GM21367 (cell line): ENCODE measurements at regions not wholly inside any gene's neighbourhood (a gene's known extent, or its start where the extent isn't known, plus 50 kb on each side); places are given as distances from the start of the nearest gene placed in this dataset.
"Not testable (repeated sequence)": the region's sequence is repeated elsewhere in the genome, so short reads cannot be mapped to it uniquely, and the experiment has no call there.

ENCODE experiments used
- ATAC-seq: cut with Tn5 transposase; IDR thresholded peaks from one replicate; pipeline ENCODE4 v1.9.1; 2021; ENCODE audit not compliant: unreplicated experiment

DNA sequence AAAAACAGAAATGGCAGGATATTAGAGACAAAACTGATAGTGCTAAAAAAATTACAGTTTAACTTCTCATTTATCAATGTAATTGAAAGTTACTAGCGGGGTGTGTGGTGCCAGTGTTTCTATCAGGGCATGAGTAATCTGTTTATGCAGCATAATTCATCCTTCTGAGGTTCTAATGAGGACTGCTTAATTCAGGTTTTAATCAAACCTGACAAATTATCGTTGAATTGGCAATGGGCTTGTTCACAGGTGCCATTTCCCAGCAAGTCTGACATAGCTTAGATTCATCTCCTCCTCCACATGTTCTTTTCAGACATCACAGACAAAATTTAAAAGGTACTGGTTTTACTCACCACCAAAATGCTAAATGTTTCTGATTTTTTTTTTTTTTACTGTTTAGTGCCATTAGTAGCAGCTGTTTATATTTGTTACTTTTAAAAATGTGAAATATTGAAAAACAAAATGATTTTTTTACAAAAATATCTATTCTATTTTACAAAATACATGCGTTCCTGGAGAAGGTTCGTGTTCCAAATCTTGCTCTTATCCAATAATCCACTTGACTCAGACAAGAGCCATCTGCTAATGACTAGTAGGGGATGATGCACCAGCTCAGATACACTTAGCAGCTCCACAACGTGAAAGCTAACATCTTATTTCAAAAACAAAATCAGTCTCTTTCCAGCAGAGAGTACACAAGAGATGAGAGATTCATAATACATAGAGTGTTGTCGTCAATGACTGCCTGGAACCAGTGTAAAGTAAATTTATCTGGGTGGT is 447.7 kb upstream of the DPPA4 start:
- ATAC-seq: no peak

GRCh38 chr3:109803274-109803673 is 465.9 kb upstream of the DPPA4 start:
- ATAC-seq: no peak

DNA sequence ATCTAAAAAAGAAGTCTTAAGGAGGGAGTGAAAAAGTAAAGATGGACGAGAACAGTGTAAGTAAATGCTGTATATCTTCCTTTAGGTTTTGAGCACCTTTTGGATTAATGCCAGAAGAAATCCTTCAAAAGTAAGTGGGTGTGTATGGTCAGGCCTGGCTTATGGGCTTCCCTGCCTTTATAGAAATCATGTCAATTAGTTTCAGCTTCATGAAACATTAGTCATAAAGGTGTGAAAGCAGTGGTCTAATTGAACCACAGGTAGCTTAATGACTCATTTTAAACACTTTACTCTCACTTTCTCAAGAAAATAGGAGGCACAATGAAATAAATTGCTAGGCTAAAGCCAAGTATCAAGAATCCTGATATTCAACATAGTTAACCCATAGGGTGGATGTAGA is 467.4 kb upstream of the DPPA4 start:
- ATAC-seq: no peak

DNA sequence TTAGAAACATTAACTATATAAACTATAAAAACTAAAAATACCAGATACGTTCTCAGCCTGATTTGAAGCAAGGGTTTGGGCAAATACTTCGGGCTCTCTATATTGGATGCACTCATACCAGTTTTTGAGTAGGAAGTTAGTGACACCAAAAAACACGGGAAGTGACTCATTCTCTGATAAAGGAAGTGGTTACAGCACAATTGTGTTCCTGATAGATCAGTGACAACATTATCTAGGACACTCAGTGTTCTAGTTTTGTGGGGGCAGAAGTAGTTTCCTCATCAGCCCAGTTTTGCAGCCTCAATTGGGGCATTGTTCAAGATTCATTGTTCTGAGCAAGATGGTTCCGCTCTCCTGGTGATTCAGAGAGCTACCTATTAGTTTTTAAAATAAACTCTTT is 469.6 kb upstream of the DPPA4 start:
- no peak for ATAC-seq

- no peak for ATAC-seq
Observed at GRCh38 chr3:109809513-109809912, 472.2 kb upstream of the DPPA4 start.

DNA sequence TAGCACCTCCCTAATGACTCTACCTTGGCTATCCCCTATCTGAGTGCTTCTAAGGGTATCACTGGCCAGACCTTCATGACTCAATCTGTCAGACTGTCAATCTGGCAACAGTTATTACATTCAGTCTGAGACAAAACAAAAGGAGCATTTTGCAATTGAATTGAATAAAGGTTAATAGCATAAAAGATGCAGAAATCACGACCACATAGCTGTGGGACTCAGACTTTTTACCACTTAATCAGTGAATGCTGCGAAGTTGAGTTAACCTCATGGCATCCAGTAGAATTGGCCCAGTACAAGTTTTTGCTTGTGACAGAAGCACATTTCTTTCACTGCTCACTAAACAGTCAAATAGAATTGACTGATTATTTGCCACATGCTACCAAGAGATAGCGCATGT is 480.7 kb upstream of the DPPA4 start:
- ATAC-seq: no peak

DNA sequence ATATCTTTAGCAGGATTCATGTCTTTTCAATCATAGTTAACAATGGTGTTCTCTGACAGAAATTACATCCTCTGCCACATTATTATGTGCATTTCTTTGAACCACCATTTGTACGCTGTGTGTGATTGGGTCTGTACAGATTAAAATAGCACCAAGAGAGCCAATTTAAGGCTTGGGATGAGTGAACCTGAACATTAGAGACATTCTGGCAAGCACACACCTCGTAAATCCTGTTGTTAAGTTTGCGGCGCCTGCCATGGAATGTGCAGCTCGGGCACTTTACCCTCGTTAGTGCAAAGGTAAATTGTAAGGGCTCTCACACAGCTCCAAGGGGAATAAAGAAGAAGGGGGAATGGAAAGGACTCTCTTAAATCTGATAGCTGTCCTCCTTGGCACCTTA is 482.4 kb upstream of the DPPA4 start:
- ATAC-seq: no peak

GRCh38 chr3:109825971-109826810 is 488.8 kb upstream of the DPPA4 start:
- ATAC-seq: no peak

GRCh38 chr3:109831403-109831802 is 494.1 kb upstream of the DPPA4 start:
- ATAC-seq: no peak

- ATAC-seq: no peak
Observed at GRCh38 chr3:109835958-109836357, 498.6 kb upstream of the DPPA4 start.

GRCh38 chr3:109851854-109852253 is 514.5 kb upstream of the DPPA4 start:
- ATAC-seq: no peak

- no peak for ATAC-seq
Observed at GRCh38 chr3:109852283-109852682, 514.9 kb upstream of the DPPA4 start.

DNA sequence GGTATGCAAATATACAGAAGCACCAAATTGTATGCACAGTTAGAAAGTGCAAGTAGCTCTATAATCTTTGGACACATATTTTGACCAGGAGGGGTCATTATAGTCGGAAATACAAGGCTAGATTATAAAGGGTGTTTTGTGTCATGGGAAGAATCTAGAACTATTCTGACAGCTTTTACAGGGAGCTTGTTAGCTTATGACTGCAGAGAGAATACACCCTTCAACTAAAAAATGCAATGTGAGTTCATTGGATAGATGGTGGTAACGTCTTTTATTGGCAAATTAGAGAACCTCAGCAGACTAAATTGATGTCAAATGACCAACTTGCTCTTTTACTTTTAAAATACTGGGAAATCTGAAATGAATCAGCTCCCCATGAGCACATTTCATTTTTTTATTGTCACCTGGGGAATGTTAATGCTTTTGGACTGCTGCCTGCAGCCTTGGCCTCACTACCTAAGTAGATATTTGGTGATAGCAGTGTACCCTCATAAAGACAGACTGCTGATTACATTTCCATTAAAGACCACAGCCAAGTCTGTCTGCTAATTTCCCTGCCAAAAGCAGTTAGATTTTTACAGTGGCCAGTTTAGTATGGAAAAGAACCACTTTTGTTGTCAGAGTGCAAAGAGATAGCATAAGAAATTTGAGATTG is 515.9 kb upstream of the DPPA4 start:
- ATAC-seq: no peak

DNA sequence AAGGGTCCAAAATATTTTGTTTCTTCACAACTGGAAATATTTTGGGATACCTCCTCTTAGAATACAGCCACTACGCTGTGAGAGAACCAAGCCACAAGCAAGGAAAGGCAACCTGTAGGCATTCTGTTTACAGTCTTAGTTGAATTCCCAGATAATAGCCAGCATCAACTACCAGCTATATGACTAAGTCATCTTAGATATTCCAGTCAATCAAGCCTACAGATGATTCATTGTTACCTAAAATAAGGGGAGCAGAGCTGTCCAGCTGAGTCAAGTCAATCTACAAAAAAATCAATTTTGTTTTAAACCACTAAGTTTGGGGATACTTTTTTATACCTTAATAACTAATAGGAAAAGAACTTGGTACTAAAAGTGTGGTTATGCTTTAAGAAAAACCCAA is 526.4 kb upstream of the DPPA4 start:
- ATAC-seq: no peak

DNA sequence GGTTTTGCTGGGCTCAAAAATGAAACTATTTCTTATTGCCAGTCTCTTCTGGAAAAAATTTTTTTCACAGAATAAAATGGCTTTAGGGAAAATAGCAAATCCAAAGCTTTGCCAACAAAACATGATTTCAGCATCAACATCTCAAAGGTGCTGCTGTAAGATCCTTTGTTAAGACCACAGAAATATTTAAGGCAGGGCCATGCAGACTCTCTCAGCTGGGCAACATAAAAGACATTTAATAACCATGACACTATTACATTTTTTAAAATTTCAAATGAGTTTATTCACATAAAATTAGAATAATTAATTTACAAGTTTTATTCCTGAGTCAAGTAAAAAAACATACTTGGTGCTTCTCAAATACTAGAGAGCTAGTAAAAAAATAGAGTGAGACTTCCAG is 527.1 kb upstream of the DPPA4 start:
- no peak for ATAC-seq

DNA sequence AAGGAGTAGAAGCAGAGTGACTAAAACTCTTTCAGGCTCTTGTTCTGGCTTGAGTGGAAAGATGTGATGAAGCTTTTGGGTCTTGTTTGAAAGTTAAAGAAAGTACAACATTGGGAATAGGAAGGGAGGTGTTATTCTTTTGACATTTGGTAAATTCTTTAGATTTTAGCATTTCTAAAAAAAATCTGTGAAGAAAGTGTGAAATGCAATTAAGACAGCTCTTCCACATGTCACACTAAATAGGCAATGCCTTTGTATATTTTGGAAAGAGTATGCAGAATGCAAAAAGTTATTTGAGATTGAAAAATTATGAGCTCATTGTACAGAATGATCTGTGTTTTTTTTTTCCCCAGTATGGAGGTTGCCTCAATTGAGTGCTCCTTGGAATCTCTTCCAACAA is 532.2 kb upstream of the DPPA4 start:
- ATAC-seq: no peak

- ATAC-seq: no peak
Observed at GRCh38 chr3:109874896-109875708, 537.8 kb upstream of the DPPA4 start.

DNA sequence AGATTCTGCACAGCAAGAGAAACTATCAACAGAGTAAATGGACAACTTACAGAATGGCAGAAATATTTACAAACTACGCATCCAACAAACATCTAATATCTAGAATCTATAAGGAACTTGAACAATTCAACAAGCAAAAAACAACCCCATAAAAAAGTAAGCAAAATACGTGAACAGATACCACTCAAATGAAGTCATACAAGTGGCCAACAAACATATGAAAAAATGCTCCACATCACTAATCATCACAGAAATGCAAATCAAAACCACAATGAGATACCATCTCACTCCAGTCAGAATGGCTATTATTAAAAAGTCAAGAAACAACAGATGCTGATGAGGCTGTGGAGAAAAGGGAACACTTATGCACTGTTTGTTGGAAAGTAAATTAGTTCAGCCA is 540.3 kb upstream of the DPPA4 start:
- not testable (repeated sequence) for ATAC-seq

GRCh38 chr3:109882144-109882543 is 544.8 kb upstream of the DPPA4 start:
- no peak for ATAC-seq

GRCh38 chr3:109887293-109887692 is 549.9 kb upstream of the DPPA4 start:
- no peak for ATAC-seq

GRCh38 chr3:109888026-109888425 is 550.7 kb upstream of the DPPA4 start:
- no peak for ATAC-seq
